Gastrocnemius medialis (tissue), 4 donors: ENCODE measurements at regions not wholly inside any gene's neighbourhood (a gene's known extent, or its start where the extent isn't known, plus 50 kb on each side); places are given as distances from the start of the nearest gene placed in this dataset.

Experiments used
- CTCF ChIP-seq, 5 experiments: fragments of 450-650 bp in 3 of 5; fragments of 200-600 bp in 2 of 5; sonication (generic) in 2 of 5; IDR thresholded peaks in 4 of 5; conservative IDR thresholded peaks in 1 of 5; 1 replicate in 4 of 5; 2 replicates in 1 of 5; pipeline ENCODE4 v1.5.1; 2016 to 2019; ENCODE audit warnings: antibody characterized with exemption in 5 of 5, mild to moderate bottlenecking in 3 of 5, moderate library complexity in 3 of 5
- POLR2A ChIP-seq, 2 donors: fragments of 450-650 bp; IDR thresholded peaks; one replicate each; pipeline ENCODE4 v1.6.1; 2017; ENCODE audit warnings: antibody characterized with exemption in 2 of 2, mild to moderate bottlenecking in 2 of 2, moderate library complexity in 2 of 2

- TF ChIP-seq CTCF (IDR thresholded peaks at IDR 0.05 in 4 of 5, conservative IDR thresholded peaks at IDR 0.05 in 1 of 5) (no peak), POLR2A (IDR thresholded peaks at IDR 0.05) (no peak)
Measured at GRCh38 chr7:51467384-51468017, 150.9 kb upstream of the COBL start.
